Motor neuron (in vitro differentiated cells): ENCODE measurements at regions not wholly inside any gene's neighbourhood (a gene's known extent, or its start where the extent isn't known, plus 50 kb on each side); places are given as distances from the start of the nearest gene placed in this dataset.

Experiments used
- ATAC-seq, 8 experiments: fragments of 200-7000 bp; cut with Tn5 transposase; replicated peaks in 6 of 8; 2 replicates each; pipeline ENCODE4 v1.8.0; 2021; ENCODE audit warnings: mild to moderate bottlenecking in 8 of 8, moderate library complexity in 8 of 8
- H3K27ac ChIP-seq, 2 donors: fragments of 250-450 bp; sonication (Bioruptor Pico); 2 replicates each; pipeline ENCODE4 v1.9.0; 2021; ENCODE audit warnings: antibody characterized with exemption in 2 of 2, mild to moderate bottlenecking in 2 of 2, moderate library complexity in 1 of 2
- H3K4me1 ChIP-seq, 2 donors: fragments of 250-450 bp; sonication (Bioruptor Pico); replicated peaks in 1 of 2; 2 replicates each; pipeline ENCODE4 v1.6.1; 2021; ENCODE audit warnings: antibody characterized with exemption in 2 of 2, mild to moderate bottlenecking in 2 of 2, moderate library complexity in 1 of 2
- H3K4me3 ChIP-seq, 5 donors: fragments of 250-450 bp; sonication (Bioruptor Pico); 2 replicates each; pipeline ENCODE4 v1.9.0; 2021; ENCODE audit warnings: antibody characterized with exemption in 5 of 5, mild to moderate bottlenecking in 5 of 5, moderate library complexity in 4 of 5
- WGBS, 10 experiments: fragments of 450-650 bp; shearing (Covaris generic); methylation state at CpG; one replicate each; pipeline ENCODE4 v1.0.0; 2022; 5-methylcytosine and 5-hydroxymethylcytosine counted together
- in situ Hi-C, 9 experiments: fragments of 400-800 bp; cut with MboI; loops; one replicate each; pipeline ENCODE4 v1.15.0; 2021; ENCODE audit warnings: low sequenced_read_pairs in 9 of 9, low pct_unique_long_range_greater_than_20kb in 2 of 9; ENCODE audit not compliant: unreplicated experiment in 9 of 9

GRCh38 chr4:147425019-147425418 is 55.9 kb upstream of the EDNRA start:
- 56 to 100% (median 100%) methylated on average over 1 of the region's 1 CpG for WGBS, 10 experiments
- in situ Hi-C loops: no loop called here
- no peak for ATAC-seq
- H3K27ac ChIP-seq: no peak overlapping the region
- H3K4me3 ChIP-seq: no peak overlapping the region
- no peaks in the 10 kb centered on the region for H3K4me1 ChIP-seq

DNA sequence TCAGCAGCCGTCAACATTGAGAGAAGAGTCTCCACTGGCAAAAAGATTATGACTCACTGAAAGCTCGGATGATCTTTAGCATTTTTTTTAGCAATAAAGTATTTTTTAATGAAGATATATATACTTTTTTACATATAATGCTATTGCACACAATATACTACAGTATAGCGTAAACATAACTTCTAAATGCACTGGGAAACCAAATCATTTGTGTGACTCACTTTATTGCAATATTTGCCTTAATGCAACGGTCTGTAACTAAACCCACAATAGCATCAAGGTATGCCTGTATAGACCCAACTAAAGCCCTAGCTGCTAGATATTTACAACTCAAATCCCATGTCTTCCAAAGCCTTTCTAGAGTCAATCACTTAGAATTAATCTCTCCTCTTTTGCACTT is 52.3 kb upstream of the EDNRA start:
- Histone ChIP-seq H3K27ac (no peak overlapping the region), H3K4me1 (no peaks in the 10 kb centered on the region), H3K4me3 (no peak overlapping the region)
- no peak for ATAC-seq
- WGBS, 10 experiments: 30 to 100% (median 90%) methylated on average over 1 to 4 of the region's 4 CpGs; no CpG with 5 or more reads in 1 of the 10 experiments
- in situ Hi-C loops: no loop called here

DNA sequence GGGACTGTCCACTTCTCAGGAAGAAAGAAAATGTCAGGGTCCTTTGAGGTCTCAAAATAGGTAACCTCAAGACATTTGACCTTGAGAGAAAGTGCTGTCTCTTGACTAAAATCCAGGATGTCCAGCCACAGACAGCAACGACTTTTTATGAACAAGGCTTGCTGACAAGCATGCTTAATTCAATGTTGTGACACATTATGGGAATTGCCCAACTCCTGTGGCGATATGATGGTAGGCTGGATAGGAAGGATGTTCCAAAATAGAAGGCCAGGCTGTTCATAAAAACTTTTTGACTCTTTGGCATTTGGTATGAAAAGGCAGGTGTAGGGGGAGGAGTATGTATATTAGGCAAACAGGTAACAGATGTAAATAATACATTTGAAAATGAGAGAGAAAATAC is 50.8 kb upstream of the EDNRA start:
- H3K4me1 ChIP-seq: no peaks in the 10 kb centered on the region
- ATAC-seq: no peak
- 8 to 100% (median 65%) methylated on average over 1 to 2 of the region's 2 CpGs; no CpG with 5 or more reads in 2 of the 10 experiments for WGBS, 10 experiments
- in situ Hi-C loops: no loop called here
- H3K4me3 ChIP-seq: no peak overlapping the region
- no peak overlapping the region for H3K27ac ChIP-seq
